ENCODE measurements at regions not wholly inside any gene's neighbourhood (a gene's known extent, or its start where the extent isn't known, plus 50 kb on each side); places are given as distances from the start of the nearest gene placed in this dataset.

GRCh38 chr11:82003024-82003423 is 730.6 kb downstream of the FAM181B start:
- no peak for TF ChIP-seq CTCF (IDR thresholded peaks at IDR 0.05; ENCODE audit: insufficient read depth, low read length, poor library complexity, severe bottlenecking)
- no peaks in the 10 kb centered on the region; the same call in 1 of the 2 replicates for H3K27me3 ChIP-seq (replicated peaks; ENCODE audit: control insufficient read depth, insufficient read depth, low read length)
- DNase-seq (ENCODE audit: extremely low read depth, insufficient read length), result no peak
- no peaks in the 10 kb centered on the region for H3K36me3 ChIP-seq (ENCODE audit: control insufficient read depth, insufficient read depth, low read length)
- H3K4me3 ChIP-seq (replicated peaks; ENCODE audit: low read depth, low read length), result no peak overlapping the region

- Histone ChIP-seq H3K4me3 (replicated peaks; ENCODE audit: low read depth, low read length) (no peak overlapping the region), H3K27me3 (replicated peaks; ENCODE audit: control insufficient read depth, insufficient read depth, low read length) (no peaks in the 10 kb centered on the region; the same call in 1 of the 2 replicates), H3K36me3 (ENCODE audit: control insufficient read depth, insufficient read depth, low read length) (no peaks in the 10 kb centered on the region)
- no peak for TF ChIP-seq CTCF (IDR thresholded peaks at IDR 0.05; ENCODE audit: insufficient read depth, low read length, poor library complexity, severe bottlenecking)
- no peak for DNase-seq (ENCODE audit: extremely low read depth, insufficient read length)
Observed at GRCh38 chr11:81995889-81996288, 737.8 kb downstream of the FAM181B start.

GRCh38 chr11:81993755-81994154 is 739.9 kb downstream of the FAM181B start:
- DNase-seq (ENCODE audit: extremely low read depth, insufficient read length), result no peak
- no peaks in the 10 kb centered on the region; the same call in 1 of the 2 replicates for H3K27me3 ChIP-seq (replicated peaks; ENCODE audit: control insufficient read depth, insufficient read depth, low read length)
- H3K36me3 ChIP-seq (ENCODE audit: control insufficient read depth, insufficient read depth, low read length), result no peaks in the 10 kb centered on the region
- TF ChIP-seq CTCF (IDR thresholded peaks at IDR 0.05; ENCODE audit: insufficient read depth, low read length, poor library complexity, severe bottlenecking), result no peak
- H3K4me3 ChIP-seq (replicated peaks; ENCODE audit: low read depth, low read length), result no peak overlapping the region

GRCh38 chr11:81990659-81991443 is 742.8 kb downstream of the FAM181B start:
- no peak for TF ChIP-seq CTCF (IDR thresholded peaks at IDR 0.05; ENCODE audit: insufficient read depth, low read length, poor library complexity, severe bottlenecking)
- Histone ChIP-seq H3K4me3 (replicated peaks; ENCODE audit: low read depth, low read length) (no peak overlapping the region), H3K36me3 (ENCODE audit: control insufficient read depth, insufficient read depth, low read length) (no peaks in the 10 kb centered on the region), H3K27me3 (replicated peaks; ENCODE audit: control insufficient read depth, insufficient read depth, low read length) (no peaks in the 10 kb centered on the region; the same call in 1 of the 2 replicates)
- DNase-seq (ENCODE audit: extremely low read depth, insufficient read length), result no peak

GRCh38 chr11:81989093-81989492 is 744.6 kb downstream of the FAM181B start:
- Histone ChIP-seq H3K4me3 (replicated peaks; ENCODE audit: low read depth, low read length) (no peak overlapping the region), H3K36me3 (ENCODE audit: control insufficient read depth, insufficient read depth, low read length) (no peaks in the 10 kb centered on the region), H3K27me3 (replicated peaks; ENCODE audit: control insufficient read depth, insufficient read depth, low read length) (no peaks in the 10 kb centered on the region)
- no peak for TF ChIP-seq CTCF (IDR thresholded peaks at IDR 0.05; ENCODE audit: insufficient read depth, low read length, poor library complexity, severe bottlenecking)
- DNase-seq (ENCODE audit: extremely low read depth, insufficient read length), result no peak

Data from GM06990 (cell line).